HEK293 (cell line): ENCODE measurements at regions not wholly inside any gene's neighbourhood (a gene's known extent, or its start where the extent isn't known, plus 50 kb on each side); places are given as distances from the start of the nearest gene placed in this dataset.

Source experiments
- CTCF ChIP-seq: fragments of 450-650 bp; formaldehyde crosslinking; IDR thresholded peaks from 2 replicates; pipeline ENCODE4 v1.5.1; 2016; ENCODE audit warnings: missing biosample characterization, missing genetic modification characterization
- ZNF138 ChIP-seq: fragments of 450-650 bp; formaldehyde crosslinking; IDR thresholded peaks from 2 replicates; pipeline ENCODE4 v1.5.1; 2016; ENCODE audit warnings: missing biosample characterization, missing genetic modification characterization, borderline replicate concordance
- ZNF394 ChIP-seq: fragments of 450-650 bp; formaldehyde crosslinking; IDR thresholded peaks from 2 replicates; pipeline ENCODE4 v1.5.1; 2016; ENCODE audit warnings: missing biosample characterization, missing genetic modification characterization, mild to moderate bottlenecking, moderate library complexity, borderline replicate concordance
- ZNF600 ChIP-seq: fragments of 450-650 bp; formaldehyde crosslinking; IDR thresholded peaks from 2 replicates; pipeline ENCODE4 v1.5.1; 2016; ENCODE audit warnings: missing biosample characterization, missing genetic modification characterization

GRCh38 chr13:111858571-111858970, 208.4 kb upstream of the SOX1 start:
- TF ChIP-seq ZNF138 (no peak), CTCF (no peak), ZNF600 (tag by site-specific recombination) (no peak), ZNF394 (tag by site-specific recombination) (no peak)
